ENCODE measurements at regions not wholly inside any gene's neighbourhood (a gene's known extent, or its start where the extent isn't known, plus 50 kb on each side); places are given as distances from the start of the nearest gene placed in this dataset.

GRCh38 chr17:15161395-15161794 lies 103.7 kb downstream of the PMP22 start:
- no peak overlapping the region for H3K27ac ChIP-seq
- intact Hi-C loops (cut with DNase I; ENCODE audit: low total_unique reads), result no loop called here
- H3K9me3 ChIP-seq, result no peaks in the 10 kb centered on the region
- H3K4me3 ChIP-seq, result no peak overlapping the region
- no peaks in the 10 kb centered on the region for H3K4me1 ChIP-seq
- no peak for DNase-seq (ENCODE audit: low spot score in 2 of 2)
- H3K27me3 ChIP-seq, result no peaks in the 10 kb centered on the region
- TF ChIP-seq, protein P1, sequence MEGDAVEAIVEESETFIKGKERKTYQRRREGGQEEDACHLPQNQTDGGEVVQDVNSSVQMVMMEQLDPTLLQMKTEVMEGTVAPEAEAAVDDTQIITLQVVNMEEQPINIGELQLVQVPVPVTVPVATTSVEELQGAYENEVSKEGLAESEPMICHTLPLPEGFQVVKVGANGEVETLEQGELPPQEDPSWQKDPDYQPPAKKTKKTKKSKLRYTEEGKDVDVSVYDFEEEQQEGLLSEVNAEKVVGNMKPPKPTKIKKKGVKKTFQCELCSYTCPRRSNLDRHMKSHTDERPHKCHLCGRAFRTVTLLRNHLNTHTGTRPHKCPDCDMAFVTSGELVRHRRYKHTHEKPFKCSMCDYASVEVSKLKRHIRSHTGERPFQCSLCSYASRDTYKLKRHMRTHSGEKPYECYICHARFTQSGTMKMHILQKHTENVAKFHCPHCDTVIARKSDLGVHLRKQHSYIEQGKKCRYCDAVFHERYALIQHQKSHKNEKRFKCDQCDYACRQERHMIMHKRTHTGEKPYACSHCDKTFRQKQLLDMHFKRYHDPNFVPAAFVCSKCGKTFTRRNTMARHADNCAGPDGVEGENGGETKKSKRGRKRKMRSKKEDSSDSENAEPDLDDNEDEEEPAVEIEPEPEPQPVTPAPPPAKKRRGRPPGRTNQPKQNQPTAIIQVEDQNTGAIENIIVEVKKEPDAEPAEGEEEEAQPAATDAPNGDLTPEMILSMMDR (IDR thresholded peaks at IDR 0.05), result no peak
- TF ChIP-seq POLR2AphosphoS5 (IDR thresholded peaks at IDR 0.05) (no peak), POLR2A (IDR thresholded peaks at IDR 0.05) (no peak)
- H3K36me3 ChIP-seq, result no peaks in the 10 kb centered on the region

DNA sequence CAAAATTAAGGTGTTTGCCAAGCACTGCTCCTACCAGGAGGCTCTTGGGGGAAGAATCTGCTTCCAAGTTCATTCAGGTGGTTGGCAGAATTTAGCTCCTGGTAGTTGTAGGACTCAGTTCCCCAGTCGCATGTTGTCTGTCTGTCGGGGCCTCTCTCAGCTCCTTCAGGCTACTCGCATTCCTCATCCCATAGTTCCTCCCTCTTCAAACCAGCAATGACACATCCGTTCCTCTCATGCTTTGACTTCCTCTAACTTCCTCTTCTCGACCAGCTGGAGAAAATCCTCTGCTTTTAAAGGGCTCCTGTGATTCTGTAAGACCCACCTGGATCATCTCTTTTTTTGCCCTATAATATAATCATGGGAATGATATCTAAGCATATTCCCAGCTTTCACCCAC lies 108.1 kb downstream of the PMP22 start:
- H3K27ac ChIP-seq, result no peak overlapping the region
- no peaks in the 10 kb centered on the region for H3K9me3 ChIP-seq
- no peaks in the 10 kb centered on the region for H3K4me1 ChIP-seq
- DNase-seq (ENCODE audit: low spot score in 2 of 2), result no peak
- intact Hi-C loops (cut with DNase I; ENCODE audit: low total_unique reads), result no loop called here
- no peak overlapping the region for H3K4me3 ChIP-seq
- no peaks in the 10 kb centered on the region for H3K27me3 ChIP-seq
- no peaks in the 10 kb centered on the region for H3K36me3 ChIP-seq
- TF ChIP-seq, protein P1 (IDR thresholded peaks at IDR 0.05), result no peak
- no peak for TF ChIP-seq POLR2AphosphoS5 (IDR thresholded peaks at IDR 0.05)
- TF ChIP-seq POLR2A (IDR thresholded peaks at IDR 0.05), result no peak

DNA sequence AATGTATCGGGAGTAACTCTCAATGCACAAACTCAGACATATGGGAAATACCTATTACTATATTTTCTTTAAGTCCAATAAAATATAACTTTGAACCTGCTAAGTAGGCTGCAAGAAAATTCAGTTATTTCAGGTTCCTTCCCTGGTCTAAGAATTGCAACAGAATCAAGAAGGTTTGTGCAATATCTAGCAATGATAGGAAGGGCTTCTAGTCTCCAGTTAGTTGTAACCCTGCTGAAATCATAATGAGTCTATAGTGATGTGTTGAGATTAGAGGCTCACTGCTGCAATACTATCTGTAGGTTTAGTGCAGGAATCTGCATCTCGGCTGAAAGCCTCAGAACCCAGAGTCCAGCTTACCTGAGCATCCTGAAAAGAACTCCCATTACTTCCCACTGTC lies 110.5 kb downstream of the PMP22 start:
- TF ChIP-seq POLR2AphosphoS5 (IDR thresholded peaks at IDR 0.05) (no peak), POLR2A (IDR thresholded peaks at IDR 0.05) (no peak)
- TF ChIP-seq, protein P1 (IDR thresholded peaks at IDR 0.05), result no peak
- no peak overlapping the region for H3K4me3 ChIP-seq
- H3K9me3 ChIP-seq, result no peaks in the 10 kb centered on the region
- H3K4me1 ChIP-seq, result no peaks in the 10 kb centered on the region
- intact Hi-C loops (cut with DNase I; ENCODE audit: low total_unique reads), result no loop called here
- no peaks in the 10 kb centered on the region for H3K36me3 ChIP-seq
- no peak overlapping the region for H3K27ac ChIP-seq
- no peak for DNase-seq (ENCODE audit: low spot score in 2 of 2)
- no peaks in the 10 kb centered on the region for H3K27me3 ChIP-seq

- H3K4me1 ChIP-seq, result no peaks in the 10 kb centered on the region
- no peak overlapping the region for H3K27ac ChIP-seq
- no peaks in the 10 kb centered on the region for H3K9me3 ChIP-seq
- intact Hi-C loops (cut with DNase I; ENCODE audit: low total_unique reads), result no loop called here
- H3K36me3 ChIP-seq, result no peaks in the 10 kb centered on the region
- no peak for TF ChIP-seq POLR2AphosphoS5 (IDR thresholded peaks at IDR 0.05)
- TF ChIP-seq, protein P1 (IDR thresholded peaks at IDR 0.05), result no peak
- no peak for TF ChIP-seq POLR2A (IDR thresholded peaks at IDR 0.05)
- no peaks in the 10 kb centered on the region for H3K27me3 ChIP-seq
- DNase-seq (ENCODE audit: low spot score in 2 of 2), result no peak
- H3K4me3 ChIP-seq, result no peak overlapping the region
Observed at GRCh38 chr17:15145621-15146020, 119.5 kb downstream of the PMP22 start.

GRCh38 chr17:15143524-15143923 lies 121.6 kb downstream of the PMP22 start:
- no peak for DNase-seq (ENCODE audit: low spot score in 2 of 2)
- Histone ChIP-seq H3K27me3 (no peaks in the 10 kb centered on the region), H3K9me3 (no peaks in the 10 kb centered on the region), H3K36me3 (no peaks in the 10 kb centered on the region), H3K27ac (no peak overlapping the region), H3K4me1 (no peaks in the 10 kb centered on the region), H3K4me3 (no peak overlapping the region)
- intact Hi-C loops (cut with DNase I; ENCODE audit: low total_unique reads), result no loop called here
- TF ChIP-seq, protein P1 (IDR thresholded peaks at IDR 0.05), result no peak
- TF ChIP-seq POLR2A (IDR thresholded peaks at IDR 0.05), result no peak
- TF ChIP-seq POLR2AphosphoS5 (IDR thresholded peaks at IDR 0.05), result no peak

Measured in breast epithelium (tissue), 4 donors.